KBM-7 (cell line): ENCODE measurements at regions not wholly inside any gene's neighbourhood (a gene's known extent, or its start where the extent isn't known, plus 50 kb on each side); places are given as distances from the start of the nearest gene placed in this dataset.

Experiments used
- DNase-seq: peaks from one replicate; pipeline ENCODE4 v3.0.0-alpha.2; 2015
- in situ Hi-C: fragments of 300-500 bp; cut with MboI; formaldehyde crosslinking; loops from 2 replicates; pipeline ENCODE4 v1.14.3; 2020; ENCODE audit warnings: low sequenced_read_pairs, low pct_unique_long_range_greater_than_20kb, mixed read lengths

GRCh38 chr1:244106837-244107493 is 55.9 kb downstream of the ZBTB18 start:
- in situ Hi-C loops, result no loop called here
- no peak for DNase-seq

- in situ Hi-C loops, result no loop called here
- DNase-seq, result no peak
Observed at GRCh38 chr1:244111027-244111426, 59.9 kb downstream of the ZBTB18 start.

GRCh38 chr1:244112041-244112440 is 61.0 kb downstream of the ZBTB18 start:
- DNase-seq, result no peak
- in situ Hi-C loops, result no loop called here

- in situ Hi-C loops, result no loop called here
- no peak for DNase-seq
Observed at GRCh38 chr1:244112636-244113035, 61.6 kb downstream of the ZBTB18 start.

- in situ Hi-C loops, result no loop called here
- DNase-seq, result no peak
Observed at GRCh38 chr1:244113532-244114320, 62.6 kb downstream of the ZBTB18 start.

- no peak for DNase-seq
- in situ Hi-C loops, result no loop called here
Observed at GRCh38 chr1:244114892-244115291, 63.8 kb downstream of the ZBTB18 start.

- in situ Hi-C loops, result no loop called here
- no peak for DNase-seq
Observed at GRCh38 chr1:244116946-244117345, 65.9 kb downstream of the ZBTB18 start.

- no peak for DNase-seq
- in situ Hi-C loops, result no loop called here
Observed at GRCh38 chr1:244118109-244118761, 67.2 kb downstream of the ZBTB18 start.

GRCh38 chr1:244128591-244129383 is 77.7 kb downstream of the ZBTB18 start:
- in situ Hi-C loops, result no loop called here
- DNase-seq, result no peak

GRCh38 chr1:244137276-244137675 is 86.2 kb downstream of the ZBTB18 start:
- in situ Hi-C loops, result no loop called here
- DNase-seq, result no peak

GRCh38 chr1:244137725-244138124 is 86.6 kb downstream of the ZBTB18 start:
- in situ Hi-C loops, result no loop called here
- peak; percentile 15 for DNase-seq

GRCh38 chr1:244138399-244138798 is 87.3 kb downstream of the ZBTB18 start:
- in situ Hi-C loops, result no loop called here
- no peak for DNase-seq

GRCh38 chr1:244139655-244140054 is 88.6 kb downstream of the ZBTB18 start:
- in situ Hi-C loops, result no loop called here

GRCh38 chr1:244140420-244140819 is 89.3 kb downstream of the ZBTB18 start:
- in situ Hi-C loops, result no loop called here
- DNase-seq, result no peak

More at GRCh38 chr1:244139655-244140054, 88.6 kb downstream of the ZBTB18 start:
- no peak for DNase-seq

- DNase-seq, result no peak
- in situ Hi-C loops, result no loop called here
Observed at GRCh38 chr1:244144053-244144452, 93.0 kb downstream of the ZBTB18 start.

GRCh38 chr1:244150071-244150470 is 99.0 kb downstream of the ZBTB18 start:
- DNase-seq, result no peak
- in situ Hi-C loops, result no loop called here

- in situ Hi-C loops, result no loop called here
- no peak for DNase-seq
Observed at GRCh38 chr1:244150665-244151064, 99.6 kb downstream of the ZBTB18 start.

GRCh38 chr1:244151537-244151936 is 100.5 kb downstream of the ZBTB18 start:
- no peak for DNase-seq
- in situ Hi-C loops, result no loop called here

GRCh38 chr1:244154508-244154871 is 103.4 kb downstream of the ZBTB18 start:
- in situ Hi-C loops, result no loop called here
- no peak for DNase-seq
